ENCODE measurements at regions not wholly inside any gene's neighbourhood (a gene's known extent, or its start where the extent isn't known, plus 50 kb on each side); places are given as distances from the start of the nearest gene placed in this dataset.

DNA sequence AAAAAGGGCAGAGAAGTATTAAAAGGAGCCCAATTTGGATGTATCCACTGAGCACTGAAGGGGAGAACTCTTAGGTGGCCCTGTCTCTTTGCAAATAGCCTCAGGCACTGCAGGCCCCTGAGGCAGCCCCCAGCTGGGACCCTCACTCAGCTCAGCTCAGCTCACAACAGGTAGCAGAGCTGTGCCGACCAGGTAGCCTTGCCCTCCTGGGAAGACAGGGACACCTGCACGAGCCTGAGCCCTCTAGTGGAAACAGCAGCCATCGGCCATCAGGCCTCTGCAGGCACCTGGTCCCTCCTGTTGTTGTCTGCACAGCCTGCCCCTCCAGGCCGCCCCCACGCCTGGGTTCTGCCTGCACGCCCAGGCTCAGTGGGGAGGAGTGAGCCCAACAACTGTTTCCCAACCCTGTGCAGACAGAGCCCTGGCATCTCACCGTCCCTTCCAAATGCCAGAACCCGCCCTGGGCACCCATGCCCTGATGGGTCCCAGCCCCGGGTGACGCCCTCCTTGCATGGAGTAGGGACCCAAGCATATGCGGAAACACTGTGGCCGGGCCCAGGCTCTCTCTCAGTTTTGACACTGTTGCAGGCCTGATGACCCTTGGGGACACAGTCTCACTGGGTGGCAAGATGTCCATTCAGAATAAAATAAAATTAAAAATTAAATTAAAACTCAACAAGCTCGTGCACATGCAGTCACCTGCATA lies 60.0 kb upstream of the AJAP1 start:
- no peak for TF ChIP-seq POLR2A (IDR thresholded peaks at IDR 0.05)
- TF ChIP-seq, protein P1, sequence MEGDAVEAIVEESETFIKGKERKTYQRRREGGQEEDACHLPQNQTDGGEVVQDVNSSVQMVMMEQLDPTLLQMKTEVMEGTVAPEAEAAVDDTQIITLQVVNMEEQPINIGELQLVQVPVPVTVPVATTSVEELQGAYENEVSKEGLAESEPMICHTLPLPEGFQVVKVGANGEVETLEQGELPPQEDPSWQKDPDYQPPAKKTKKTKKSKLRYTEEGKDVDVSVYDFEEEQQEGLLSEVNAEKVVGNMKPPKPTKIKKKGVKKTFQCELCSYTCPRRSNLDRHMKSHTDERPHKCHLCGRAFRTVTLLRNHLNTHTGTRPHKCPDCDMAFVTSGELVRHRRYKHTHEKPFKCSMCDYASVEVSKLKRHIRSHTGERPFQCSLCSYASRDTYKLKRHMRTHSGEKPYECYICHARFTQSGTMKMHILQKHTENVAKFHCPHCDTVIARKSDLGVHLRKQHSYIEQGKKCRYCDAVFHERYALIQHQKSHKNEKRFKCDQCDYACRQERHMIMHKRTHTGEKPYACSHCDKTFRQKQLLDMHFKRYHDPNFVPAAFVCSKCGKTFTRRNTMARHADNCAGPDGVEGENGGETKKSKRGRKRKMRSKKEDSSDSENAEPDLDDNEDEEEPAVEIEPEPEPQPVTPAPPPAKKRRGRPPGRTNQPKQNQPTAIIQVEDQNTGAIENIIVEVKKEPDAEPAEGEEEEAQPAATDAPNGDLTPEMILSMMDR (IDR thresholded peaks at IDR 0.05), result no peak
- TF ChIP-seq EP300 (IDR thresholded peaks at IDR 0.05), result no peak

All from tibial nerve (tissue), 4 donors.